GM19023 (cell line): ENCODE measurements at regions not wholly inside any gene's neighbourhood (a gene's known extent, or its start where the extent isn't known, plus 50 kb on each side); places are given as distances from the start of the nearest gene placed in this dataset.

Experiments used
- ATAC-seq: cut with Tn5 transposase; IDR thresholded peaks from one replicate; pipeline ENCODE4 v1.9.1; 2021; ENCODE audit warnings: mild to moderate bottlenecking, moderate library complexity; ENCODE audit not compliant: unreplicated experiment

- no peak for ATAC-seq
Measured at GRCh38 chr5:155947394-155948062, 379.4 kb upstream of the SGCD start.

- no peak for ATAC-seq
Measured at GRCh38 chr5:155948576-155948975, 378.4 kb upstream of the SGCD start.

- no peak for ATAC-seq
Measured at GRCh38 chr5:155952486-155953089, 374.4 kb upstream of the SGCD start.

GRCh38 chr5:155953335-155953734 is 373.6 kb upstream of the SGCD start:
- ATAC-seq, result no peak

- ATAC-seq, result no peak
Measured at GRCh38 chr5:155954701-155955445, 372.1 kb upstream of the SGCD start.

- ATAC-seq, result no peak
Measured at GRCh38 chr5:155957884-155958283, 369.1 kb upstream of the SGCD start.

GRCh38 chr5:155959082-155959481 is 367.9 kb upstream of the SGCD start:
- no peak for ATAC-seq

GRCh38 chr5:155960177-155960576 is 366.8 kb upstream of the SGCD start:
- no peak for ATAC-seq

- no peak for ATAC-seq
Measured at GRCh38 chr5:155969537-155969936, 357.4 kb upstream of the SGCD start.

- ATAC-seq, result no peak
Measured at GRCh38 chr5:155974369-155974768, 352.6 kb upstream of the SGCD start.

- ATAC-seq, result no peak
Measured at GRCh38 chr5:155978850-155979249, 348.1 kb upstream of the SGCD start.

- ATAC-seq, result no peak
Measured at GRCh38 chr5:155982354-155982753, 344.6 kb upstream of the SGCD start.

GRCh38 chr5:155983954-155984353 is 343.0 kb upstream of the SGCD start:
- ATAC-seq, result no peak

GRCh38 chr5:155987265-155987810 is 339.6 kb upstream of the SGCD start:
- ATAC-seq, result no peak

- no peak for ATAC-seq
Measured at GRCh38 chr5:155989879-155990278, 337.1 kb upstream of the SGCD start.

- no peak for ATAC-seq
Measured at GRCh38 chr5:155996123-155996522, 330.8 kb upstream of the SGCD start.

- no peak for ATAC-seq
Measured at GRCh38 chr5:155998257-155998656, 328.7 kb upstream of the SGCD start.

GRCh38 chr5:156000115-156000514 is 326.8 kb upstream of the SGCD start:
- no peak for ATAC-seq

GRCh38 chr5:156004754-156005153 is 322.2 kb upstream of the SGCD start:
- no peak for ATAC-seq

- ATAC-seq, result no peak
Measured at GRCh38 chr5:156006026-156006647, 320.8 kb upstream of the SGCD start.

GRCh38 chr5:156008844-156009243 is 318.1 kb upstream of the SGCD start:
- no peak for ATAC-seq
